ENCODE measurements at regions not wholly inside any gene's neighbourhood (a gene's known extent, or its start where the extent isn't known, plus 50 kb on each side); places are given as distances from the start of the nearest gene placed in this dataset.

- Histone ChIP-seq H3K9me1 (ENCODE audit: control insufficient read depth, extremely low read depth, insufficient read depth, low read length) (no peaks in the 10 kb centered on the region), H3K4me1 (ENCODE audit: control insufficient read depth, extremely low read depth, insufficient read depth, low read length) (no peaks in the 10 kb centered on the region), H3K36me3 (ENCODE audit: control insufficient read depth in 2 of 2, extremely low read depth in 1 of 2, insufficient read depth in 2 of 2, low read length in 2 of 2) (no peaks in the 10 kb centered on the region), H3K9ac (ENCODE audit: control insufficient read depth, extremely low read depth, insufficient read depth, low read length) (no peak overlapping the region), H3K4me3 (ENCODE audit: control insufficient read depth in 2 of 3, extremely low read depth in 1 of 3, insufficient read depth in 2 of 3, low read depth in 1 of 3, low read length in 3 of 3) (no peak overlapping the region), H3K27ac (ENCODE audit: control insufficient read depth, insufficient read depth, low read length) (no peak overlapping the region), H2AFZ (ENCODE audit: control insufficient read depth, low read length) (no peak overlapping the region), H4K20me1 (ENCODE audit: control insufficient read depth, extremely low read depth, insufficient read depth, low read length) (no peaks in the 10 kb centered on the region), H3K79me2 (ENCODE audit: control insufficient read depth, insufficient read depth, low read length) (no peaks in the 10 kb centered on the region), H3K9me3 (ENCODE audit: control insufficient read depth, low read depth, low read length) (no peaks in the 10 kb centered on the region), H3K27me3 (ENCODE audit: control insufficient read depth, extremely low read depth, insufficient read depth, low read length) (no peaks in the 10 kb centered on the region), H3K4me2 (ENCODE audit: control insufficient read depth, extremely low read depth, insufficient read depth, low read depth, low read length) (peak overlapping the region; percentile 18)
- dilution Hi-C loops (cut with MboI; ENCODE audit: extremely low pct_ligation_motif_present, low sequenced_read_pairs) = no loop called here
- DNase-seq (ENCODE audit: low read depth, low spot score) = no peak
- no peak for FAIRE-seq
- TF ChIP-seq, protein P1, sequence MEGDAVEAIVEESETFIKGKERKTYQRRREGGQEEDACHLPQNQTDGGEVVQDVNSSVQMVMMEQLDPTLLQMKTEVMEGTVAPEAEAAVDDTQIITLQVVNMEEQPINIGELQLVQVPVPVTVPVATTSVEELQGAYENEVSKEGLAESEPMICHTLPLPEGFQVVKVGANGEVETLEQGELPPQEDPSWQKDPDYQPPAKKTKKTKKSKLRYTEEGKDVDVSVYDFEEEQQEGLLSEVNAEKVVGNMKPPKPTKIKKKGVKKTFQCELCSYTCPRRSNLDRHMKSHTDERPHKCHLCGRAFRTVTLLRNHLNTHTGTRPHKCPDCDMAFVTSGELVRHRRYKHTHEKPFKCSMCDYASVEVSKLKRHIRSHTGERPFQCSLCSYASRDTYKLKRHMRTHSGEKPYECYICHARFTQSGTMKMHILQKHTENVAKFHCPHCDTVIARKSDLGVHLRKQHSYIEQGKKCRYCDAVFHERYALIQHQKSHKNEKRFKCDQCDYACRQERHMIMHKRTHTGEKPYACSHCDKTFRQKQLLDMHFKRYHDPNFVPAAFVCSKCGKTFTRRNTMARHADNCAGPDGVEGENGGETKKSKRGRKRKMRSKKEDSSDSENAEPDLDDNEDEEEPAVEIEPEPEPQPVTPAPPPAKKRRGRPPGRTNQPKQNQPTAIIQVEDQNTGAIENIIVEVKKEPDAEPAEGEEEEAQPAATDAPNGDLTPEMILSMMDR (optimal IDR thresholded peaks at IDR 0.05 in 1 of 3, IDR thresholded peaks at IDR 0.05 in 1 of 3, conservative IDR thresholded peaks at IDR 0.05 in 1 of 3; ENCODE audit: extremely low read depth in 1 of 3, insufficient read depth in 2 of 3, low read length in 3 of 3) = no peak
- TF ChIP-seq EZH2 (IDR thresholded peaks at IDR 0.05; ENCODE audit: low read length) = no peak
These were observed 414.2 kb upstream of the SPTLC3 start for GRCh38 chr20:12594410-12595088.

GRCh38 chr20:12595841-12596240 is 412.9 kb upstream of the SPTLC3 start:
- H3K27ac ChIP-seq (ENCODE audit: control insufficient read depth, insufficient read depth, low read length) = no peak overlapping the region
- TF ChIP-seq, protein P1 (optimal IDR thresholded peaks at IDR 0.05 in 1 of 3, IDR thresholded peaks at IDR 0.05 in 1 of 3, conservative IDR thresholded peaks at IDR 0.05 in 1 of 3; ENCODE audit: extremely low read depth in 1 of 3, insufficient read depth in 2 of 3, low read length in 3 of 3) = no peak
- no peak for TF ChIP-seq EZH2 (IDR thresholded peaks at IDR 0.05; ENCODE audit: low read length)
- no peaks in the 10 kb centered on the region for H3K27me3 ChIP-seq (ENCODE audit: control insufficient read depth, extremely low read depth, insufficient read depth, low read length)
- no peak overlapping the region for H3K4me3 ChIP-seq (ENCODE audit: control insufficient read depth in 2 of 3, extremely low read depth in 1 of 3, insufficient read depth in 2 of 3, low read depth in 1 of 3, low read length in 3 of 3)
- H3K9ac ChIP-seq (ENCODE audit: control insufficient read depth, extremely low read depth, insufficient read depth, low read length) = no peak overlapping the region
- no peak for FAIRE-seq
- DNase-seq (ENCODE audit: low read depth, low spot score) = no peak
- no peak overlapping the region for H3K4me2 ChIP-seq (ENCODE audit: control insufficient read depth, extremely low read depth, insufficient read depth, low read depth, low read length)
- H3K36me3 ChIP-seq (ENCODE audit: control insufficient read depth in 2 of 2, extremely low read depth in 1 of 2, insufficient read depth in 2 of 2, low read length in 2 of 2) = no peaks in the 10 kb centered on the region
- H3K4me1 ChIP-seq (ENCODE audit: control insufficient read depth, extremely low read depth, insufficient read depth, low read length) = no peaks in the 10 kb centered on the region
- dilution Hi-C loops (cut with MboI; ENCODE audit: extremely low pct_ligation_motif_present, low sequenced_read_pairs) = no loop called here
- no peaks in the 10 kb centered on the region for H4K20me1 ChIP-seq (ENCODE audit: control insufficient read depth, extremely low read depth, insufficient read depth, low read length)
- H3K9me1 ChIP-seq (ENCODE audit: control insufficient read depth, extremely low read depth, insufficient read depth, low read length) = no peaks in the 10 kb centered on the region
- no peaks in the 10 kb centered on the region for H3K9me3 ChIP-seq (ENCODE audit: control insufficient read depth, low read depth, low read length)
- H3K79me2 ChIP-seq (ENCODE audit: control insufficient read depth, insufficient read depth, low read length) = no peaks in the 10 kb centered on the region
- H2AFZ ChIP-seq (ENCODE audit: control insufficient read depth, low read length) = no peak overlapping the region
